WTC11 (cell line): ENCODE measurements at regions not wholly inside any gene's neighbourhood (a gene's known extent, or its start where the extent isn't known, plus 50 kb on each side); places are given as distances from the start of the nearest gene placed in this dataset.

ENCODE experiments used
- ATAC-seq: fragments of 200-7000 bp; cut with Tn5 transposase; 2 replicates; pipeline ENCODE4 v1.10.0; 2021; ENCODE audit warnings: mild to moderate bottlenecking, moderate library complexity
- CTCF ChIA-PET: fragments of 300-600 bp; sonication (Branson Sonifier 250); formaldehyde crosslinking; loops from one replicate; lab custom pipeline; 2021; ENCODE audit warnings: antibody characterized with exemption; lab: Charles Lee
- POLR2A ChIA-PET: fragments of 350-600 bp; sonication (Branson Sonifier 250); formaldehyde crosslinking; loops from one replicate; lab custom pipeline; 2021; ENCODE audit warnings: antibody characterized with exemption; lab: Charles Lee
- DNase-seq: peaks from one replicate; pipeline ENCODE4 v3.0.0; 2021; ENCODE audit warnings: low spot score
- H3K27ac Mint-ChIP-seq: 2 replicates; pipeline ENCODE4 v1.8.0; 2021; ENCODE audit warnings: mixed read lengths
- H3K27me3 Mint-ChIP-seq: 2 replicates; pipeline ENCODE4 v1.8.0; 2021; ENCODE audit warnings: low read depth, mild to moderate bottlenecking, moderate library complexity, mixed read lengths
- H3K36me3 Mint-ChIP-seq: 2 replicates; pipeline ENCODE4 v1.8.0; 2021; ENCODE audit warnings: mixed read lengths
- H3K4me1 Mint-ChIP-seq: 2 replicates; pipeline ENCODE4 v1.8.0; 2022; ENCODE audit warnings: mixed read lengths
- H3K4me3 Mint-ChIP-seq: 2 replicates; pipeline ENCODE4 v1.8.0; 2021; ENCODE audit warnings: mild to moderate bottlenecking, moderate library complexity, mixed read lengths
- H3K9me3 Mint-ChIP-seq: 2 replicates; pipeline ENCODE4 v1.8.0; 2021; ENCODE audit warnings: mixed read lengths
- ATF2 ChIP-seq: sonication (generic); formaldehyde crosslinking; IDR thresholded peaks from 2 replicates; pipeline ENCODE4 v1.8.1; 2022; ENCODE audit warnings: low read depth, missing genetic modification reagents, borderline replicate concordance
- CREM ChIP-seq: sonication (generic); formaldehyde crosslinking; IDR thresholded peaks from 2 replicates; pipeline ENCODE4 v1.8.1; 2022; ENCODE audit warnings: mild to moderate bottlenecking, missing genetic modification reagents, moderate library complexity
- ELF4 ChIP-seq: sonication (generic); formaldehyde crosslinking; IDR thresholded peaks from 2 replicates; pipeline ENCODE4 v1.8.1; 2022; ENCODE audit warnings: low read depth, mild to moderate bottlenecking, moderate library complexity, missing genetic modification reagents
- EMX1 ChIP-seq: fragments of 250-450 bp; sonication (Bioruptor Pico); IDR thresholded peaks from 2 replicates; pipeline ENCODE4 v1.8.0; 2021; ENCODE audit warnings: mild to moderate bottlenecking
- FOXJ3 ChIP-seq: sonication (generic); formaldehyde crosslinking; IDR thresholded peaks from 2 replicates; pipeline ENCODE4 v1.9.0; 2021; ENCODE audit warnings: missing genetic modification reagents, mild to moderate bottlenecking, borderline replicate concordance
- FOXK1 ChIP-seq: sonication (generic); formaldehyde crosslinking; IDR thresholded peaks from 2 replicates; pipeline ENCODE4 v1.8.0; 2022; ENCODE audit warnings: mild to moderate bottlenecking, moderate library complexity, missing genetic modification reagents
- FOXP1 ChIP-seq: sonication (generic); formaldehyde crosslinking; IDR thresholded peaks from 2 replicates; pipeline ENCODE4 v1.8.0; 2022; ENCODE audit warnings: missing genetic modification reagents, mild to moderate bottlenecking, moderate library complexity, borderline replicate concordance
- GABPB1 ChIP-seq: sonication (generic); formaldehyde crosslinking; IDR thresholded peaks from 2 replicates; pipeline ENCODE4 v1.8.1; 2023; ENCODE audit warnings: mild to moderate bottlenecking, missing genetic modification reagents
- JAZF1 ChIP-seq: fragments of 250-450 bp; sonication (Bioruptor Pico); IDR thresholded peaks from 2 replicates; pipeline ENCODE4 v1.9.0; 2021; ENCODE audit warnings: moderate library complexity, mild to moderate bottlenecking, inconsistent platforms
- KAT7 ChIP-seq: sonication (generic); formaldehyde crosslinking; IDR thresholded peaks from 2 replicates; pipeline ENCODE4 v1.8.1; 2023; ENCODE audit warnings: missing genetic modification reagents, mild to moderate bottlenecking, borderline replicate concordance
- NFYB ChIP-seq: sonication (generic); formaldehyde crosslinking; conservative IDR thresholded peaks from 2 replicates; pipeline ENCODE4 v1.8.0; 2022; ENCODE audit warnings: low read depth, missing genetic modification reagents
- OVOL2 ChIP-seq: fragments of 250-450 bp; sonication (Bioruptor Pico); IDR thresholded peaks from 2 replicates; pipeline ENCODE4 v1.9.0; 2021; ENCODE audit warnings: mild to moderate bottlenecking, borderline replicate concordance
- PRRX2 ChIP-seq: fragments of 250-450 bp; sonication (Bioruptor Pico); IDR thresholded peaks from 2 replicates; pipeline ENCODE4 v1.8.0; 2021; ENCODE audit warnings: mild to moderate bottlenecking
- SMAD4 ChIP-seq: sonication (generic); formaldehyde crosslinking; IDR thresholded peaks from 2 replicates; pipeline ENCODE4 v1.8.0; 2022; ENCODE audit warnings: mild to moderate bottlenecking, missing genetic modification reagents
- SOX15 ChIP-seq: fragments of 250-450 bp; sonication (Bioruptor Pico); IDR thresholded peaks from 2 replicates; pipeline ENCODE4 v1.9.0; 2021; ENCODE audit warnings: mild to moderate bottlenecking
- USF2 ChIP-seq: sonication (generic); formaldehyde crosslinking; IDR thresholded peaks from 2 replicates; pipeline ENCODE4 v1.8.1; 2023; ENCODE audit warnings: mild to moderate bottlenecking, missing genetic modification reagents, moderate library complexity
- ZNF219 ChIP-seq: sonication (generic); formaldehyde crosslinking; IDR thresholded peaks from 2 replicates; pipeline ENCODE4 v1.8.0; 2023; ENCODE audit warnings: missing genetic modification reagents, mild to moderate bottlenecking, borderline replicate concordance
- TF ChIP-seq, protein P1 (sequence below): sonication (generic); formaldehyde crosslinking; IDR thresholded peaks from 2 replicates; pipeline ENCODE4 v1.8.1; 2023; ENCODE audit warnings: mild to moderate bottlenecking, moderate library complexity, missing genetic modification reagents
- TF ChIP-seq, protein P2 (sequence below): fragments of 250-450 bp; sonication (Bioruptor Pico); conservative IDR thresholded peaks from 2 replicates; pipeline ENCODE4 v1.9.0; 2021; ENCODE audit warnings: mild to moderate bottlenecking
- TF ChIP-seq, protein P3 (sequence below): sonication (generic); formaldehyde crosslinking; IDR thresholded peaks from 2 replicates; pipeline ENCODE4 v1.8.1; 2023; ENCODE audit warnings: mild to moderate bottlenecking, missing genetic modification reagents

DNA sequence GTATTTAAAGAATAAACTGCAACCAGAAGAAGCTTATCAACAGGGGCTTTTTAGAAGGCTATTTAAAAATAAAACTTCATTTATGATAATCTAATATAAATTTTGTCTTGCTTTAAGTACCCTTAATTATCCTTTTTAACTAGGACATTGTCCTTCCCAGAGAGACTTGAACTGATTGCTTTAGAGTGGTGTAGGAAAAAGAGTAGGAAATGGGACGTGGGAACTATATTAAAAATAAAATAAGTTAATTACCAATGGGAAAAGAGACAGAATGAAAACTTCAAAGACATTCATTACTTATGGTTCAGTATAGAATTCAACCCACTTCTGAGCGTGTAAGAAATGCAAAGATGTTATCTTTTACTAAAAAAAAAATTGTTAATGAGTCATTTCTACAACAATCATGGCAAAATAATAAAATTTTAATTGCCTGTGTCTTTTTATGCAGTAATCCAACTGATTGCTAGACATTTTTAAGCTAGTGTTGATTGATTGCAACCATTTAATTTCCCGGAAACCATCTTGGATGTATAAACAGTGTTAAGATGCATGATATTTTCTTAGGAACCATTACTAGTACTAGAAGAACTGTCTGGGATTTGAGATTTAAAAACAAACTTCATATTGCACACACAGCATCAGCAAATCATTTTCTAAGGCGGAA, 298.8 kb upstream of the UMPS start:
- no peak for TF ChIP-seq ZNF219 (CRISPR knock-in tag)
- TF ChIP-seq KAT7: no peak
- TF ChIP-seq, protein P1, sequence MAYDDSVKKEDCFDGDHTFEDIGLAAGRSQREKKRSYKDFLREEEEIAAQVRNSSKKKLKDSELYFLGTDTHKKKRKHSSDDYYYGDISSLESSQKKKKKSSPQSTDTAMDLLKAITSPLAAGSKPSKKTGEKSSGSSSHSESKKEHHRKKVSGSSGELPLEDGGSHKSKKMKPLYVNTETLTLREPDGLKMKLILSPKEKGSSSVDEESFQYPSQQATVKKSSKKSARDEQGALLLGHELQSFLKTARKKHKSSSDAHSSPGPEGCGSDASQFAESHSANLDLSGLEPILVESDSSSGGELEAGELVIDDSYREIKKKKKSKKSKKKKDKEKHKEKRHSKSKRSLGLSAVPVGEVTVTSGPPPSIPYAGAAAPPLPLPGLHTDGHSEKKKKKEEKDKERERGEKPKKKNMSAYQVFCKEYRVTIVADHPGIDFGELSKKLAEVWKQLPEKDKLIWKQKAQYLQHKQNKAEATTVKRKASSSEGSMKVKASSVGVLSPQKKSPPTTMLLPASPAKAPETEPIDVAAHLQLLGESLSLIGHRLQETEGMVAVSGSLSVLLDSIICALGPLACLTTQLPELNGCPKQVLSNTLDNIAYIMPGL (CRISPR knock-in tag): no peak
- no peak for TF ChIP-seq PRRX2 (CRISPR knock-in tag)
- TF ChIP-seq, protein P2, sequence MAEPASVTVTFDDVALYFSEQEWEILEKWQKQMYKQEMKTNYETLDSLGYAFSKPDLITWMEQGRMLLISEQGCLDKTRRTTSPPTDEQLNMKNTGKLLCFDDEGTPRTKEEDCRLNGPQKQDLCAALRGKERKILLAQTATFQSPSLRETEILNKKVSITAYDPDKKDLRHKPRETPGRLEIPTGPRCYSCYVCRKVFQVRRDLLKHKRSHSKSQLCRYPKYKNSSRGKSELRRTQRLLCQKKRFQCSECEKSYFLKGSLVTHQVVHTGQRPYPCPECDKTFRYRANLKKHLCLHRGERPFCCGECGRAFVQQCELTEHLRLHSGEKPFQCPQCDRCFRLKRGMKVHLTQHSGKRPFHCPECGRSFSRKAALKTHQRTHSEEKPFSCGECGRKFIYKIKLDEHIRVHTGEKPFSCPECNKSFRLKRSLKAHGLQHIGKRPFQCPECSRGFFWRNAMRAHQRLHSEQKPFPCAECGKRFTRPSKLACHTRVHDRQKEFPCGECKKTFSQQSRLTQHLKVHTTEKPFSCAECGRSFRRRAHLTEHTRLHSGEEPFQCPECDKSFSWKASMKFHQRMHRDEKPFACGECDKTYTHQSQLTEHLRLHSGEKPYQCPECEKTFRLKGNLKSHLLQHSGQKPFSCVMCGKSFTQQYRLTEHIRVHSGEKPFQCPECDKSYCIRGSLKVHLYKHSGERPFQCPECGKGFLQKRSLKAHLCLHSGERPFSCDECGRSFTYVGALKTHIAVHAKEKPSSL (CRISPR knock-in tag): no peak
- TF ChIP-seq FOXP1 (CRISPR knock-in tag): no peak
- no peak for TF ChIP-seq USF2
- no peak for TF ChIP-seq NFYB (CRISPR knock-in tag)
- no peak for TF ChIP-seq SMAD4 (CRISPR knock-in tag)
- no peak for TF ChIP-seq FOXJ3 (CRISPR knock-in tag)
- no peak for TF ChIP-seq CREM (CRISPR knock-in tag)
- TF ChIP-seq JAZF1 (CRISPR knock-in tag): no peak
- no peak for TF ChIP-seq EMX1 (CRISPR knock-in tag)
- no peak for TF ChIP-seq ELF4
- TF ChIP-seq SOX15 (CRISPR knock-in tag): no peak
- TF ChIP-seq, protein P3, sequence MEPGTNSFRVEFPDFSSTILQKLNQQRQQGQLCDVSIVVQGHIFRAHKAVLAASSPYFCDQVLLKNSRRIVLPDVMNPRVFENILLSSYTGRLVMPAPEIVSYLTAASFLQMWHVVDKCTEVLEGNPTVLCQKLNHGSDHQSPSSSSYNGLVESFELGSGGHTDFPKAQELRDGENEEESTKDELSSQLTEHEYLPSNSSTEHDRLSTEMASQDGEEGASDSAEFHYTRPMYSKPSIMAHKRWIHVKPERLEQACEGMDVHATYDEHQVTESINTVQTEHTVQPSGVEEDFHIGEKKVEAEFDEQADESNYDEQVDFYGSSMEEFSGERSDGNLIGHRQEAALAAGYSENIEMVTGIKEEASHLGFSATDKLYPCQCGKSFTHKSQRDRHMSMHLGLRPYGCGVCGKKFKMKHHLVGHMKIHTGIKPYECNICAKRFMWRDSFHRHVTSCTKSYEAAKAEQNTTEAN: no peak
- TF ChIP-seq ATF2: no peak
- TF ChIP-seq OVOL2 (CRISPR knock-in tag): no peak
- TF ChIP-seq FOXK1 (CRISPR knock-in tag): no peak
- no peak for TF ChIP-seq GABPB1 (CRISPR knock-in tag)
- CTCF ChIA-PET: no interaction called here
- H3K27me3 Mint-ChIP-seq: no peaks in the 10 kb centered on the region
- peaks cover 10% of the 10 kb centered on the region for H3K36me3 Mint-ChIP-seq
- no peak overlapping the region for H3K4me3 Mint-ChIP-seq
- H3K4me1 Mint-ChIP-seq: peaks cover 5% of the 10 kb centered on the region; the same call in 1 of the 2 replicates
- POLR2A ChIA-PET: no interaction called here
- H3K9me3 Mint-ChIP-seq: peaks cover 20% of the 10 kb centered on the region
- ATAC-seq (no peak), DNase-seq (no peak)
- no peak overlapping the region for H3K27ac Mint-ChIP-seq
